Kidney epithelial cell (primary cell): ENCODE measurements at regions not wholly inside any gene's neighbourhood (a gene's known extent, or its start where the extent isn't known, plus 50 kb on each side); places are given as distances from the start of the nearest gene placed in this dataset.
"Not testable (repeated sequence)": the region's sequence is repeated elsewhere in the genome, so short reads cannot be mapped to it uniquely, and the experiment has no call there.

Experiments used
- DNase-seq: peaks from one replicate; pipeline ENCODE4 v3.0.0-alpha.2; 2010; ENCODE audit warnings: low read depth
- H3K27me3 ChIP-seq: 2 replicates; pipeline ENCODE4 v1.6.0; 2011; ENCODE audit warnings: low read length; ENCODE audit not compliant: control insufficient read depth, insufficient read depth
- H3K36me3 ChIP-seq: 2 replicates; pipeline ENCODE4 v1.5.1; 2011; ENCODE audit warnings: low read length; ENCODE audit not compliant: control insufficient read depth, insufficient read depth
- H3K4me3 ChIP-seq: 2 replicates; pipeline ENCODE4 v1.5.1; 2011; ENCODE audit warnings: low read depth, mild to moderate bottlenecking, control low read depth, low read length
- TF ChIP-seq, protein P1 (sequence below): IDR thresholded peaks from 2 replicates; pipeline ENCODE4 v1.5.1; 2011; ENCODE audit warnings: mild to moderate bottlenecking, moderate library complexity, low read length, control low read depth, inconsistent platforms; ENCODE audit not compliant: insufficient read depth, poor library complexity, severe bottlenecking

DNA sequence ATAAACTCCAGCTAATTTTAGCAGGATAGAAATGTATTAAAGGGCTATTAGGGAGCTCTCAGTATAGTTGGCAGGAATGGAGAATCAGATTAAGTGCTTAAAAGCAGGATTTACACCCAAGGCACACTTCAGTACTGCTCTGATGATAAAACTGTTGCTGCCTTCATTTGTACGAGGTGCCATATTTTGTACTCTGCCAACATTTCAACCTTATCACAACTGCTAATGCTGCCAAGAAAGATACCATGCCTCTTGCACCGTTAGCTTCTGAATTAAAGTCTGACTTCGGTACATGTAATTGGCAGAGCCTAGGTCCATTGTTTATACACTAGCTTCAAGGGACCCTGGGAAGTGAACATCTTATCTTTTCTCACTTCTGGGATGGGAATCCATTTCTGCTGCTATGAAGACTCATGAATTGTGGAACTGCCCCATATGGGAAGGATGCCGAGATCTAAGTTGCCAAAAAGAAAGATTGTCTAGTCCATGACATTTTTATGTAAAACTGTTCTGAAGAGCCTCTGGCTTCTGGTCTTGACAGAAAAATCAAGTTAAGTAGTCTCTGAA is 624.0 kb upstream of the IGFBP7 start:
- TF ChIP-seq, protein P1, sequence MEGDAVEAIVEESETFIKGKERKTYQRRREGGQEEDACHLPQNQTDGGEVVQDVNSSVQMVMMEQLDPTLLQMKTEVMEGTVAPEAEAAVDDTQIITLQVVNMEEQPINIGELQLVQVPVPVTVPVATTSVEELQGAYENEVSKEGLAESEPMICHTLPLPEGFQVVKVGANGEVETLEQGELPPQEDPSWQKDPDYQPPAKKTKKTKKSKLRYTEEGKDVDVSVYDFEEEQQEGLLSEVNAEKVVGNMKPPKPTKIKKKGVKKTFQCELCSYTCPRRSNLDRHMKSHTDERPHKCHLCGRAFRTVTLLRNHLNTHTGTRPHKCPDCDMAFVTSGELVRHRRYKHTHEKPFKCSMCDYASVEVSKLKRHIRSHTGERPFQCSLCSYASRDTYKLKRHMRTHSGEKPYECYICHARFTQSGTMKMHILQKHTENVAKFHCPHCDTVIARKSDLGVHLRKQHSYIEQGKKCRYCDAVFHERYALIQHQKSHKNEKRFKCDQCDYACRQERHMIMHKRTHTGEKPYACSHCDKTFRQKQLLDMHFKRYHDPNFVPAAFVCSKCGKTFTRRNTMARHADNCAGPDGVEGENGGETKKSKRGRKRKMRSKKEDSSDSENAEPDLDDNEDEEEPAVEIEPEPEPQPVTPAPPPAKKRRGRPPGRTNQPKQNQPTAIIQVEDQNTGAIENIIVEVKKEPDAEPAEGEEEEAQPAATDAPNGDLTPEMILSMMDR = no peak
- no peak overlapping the region for H3K4me3 ChIP-seq
- no peaks in the 10 kb centered on the region for H3K27me3 ChIP-seq
- H3K36me3 ChIP-seq = no peaks in the 10 kb centered on the region
- no peak for DNase-seq

DNA sequence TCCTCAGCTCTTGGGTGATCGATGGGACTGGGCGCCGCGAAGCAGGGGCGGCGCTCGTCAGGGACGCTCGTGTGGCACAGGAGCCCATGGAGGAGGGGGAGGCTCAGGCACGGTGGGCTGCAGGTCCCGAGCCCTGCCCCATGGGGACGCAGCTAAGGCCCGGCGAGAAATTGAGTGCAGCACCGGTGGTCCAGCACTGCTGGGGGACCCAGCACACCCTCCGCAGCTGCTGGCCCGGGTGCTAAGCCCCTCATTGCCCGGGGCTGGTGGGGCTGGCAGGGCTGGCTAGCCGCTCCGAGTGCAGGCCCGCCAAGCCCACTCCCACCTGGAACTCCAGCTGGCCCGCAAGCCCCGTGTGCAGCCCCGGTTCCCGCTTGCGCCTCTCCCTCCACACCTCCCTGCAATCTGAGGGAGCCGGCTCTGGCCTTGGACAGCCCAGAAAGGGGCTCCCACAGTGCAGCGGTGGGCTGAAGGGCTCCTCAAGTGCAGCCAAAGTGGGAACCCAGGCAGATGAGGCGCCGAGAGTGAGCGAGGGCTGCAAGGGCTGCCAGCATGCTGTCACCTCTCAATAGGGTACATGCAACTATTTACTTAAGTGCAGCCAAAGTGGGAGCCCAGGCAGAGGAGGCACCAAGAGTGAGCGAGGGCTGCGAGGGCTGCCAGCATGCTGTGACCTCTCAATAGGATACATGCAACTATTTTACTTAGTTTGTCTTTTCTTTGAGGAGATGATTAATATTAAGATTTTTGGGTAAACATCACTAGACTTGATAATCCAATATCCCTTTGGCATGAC is 619.8 kb upstream of the IGFBP7 start:
- H3K27me3 ChIP-seq, DNase-seq, H3K4me3 ChIP-seq, H3K36me3 ChIP-seq: not testable (repeated sequence)

DNA sequence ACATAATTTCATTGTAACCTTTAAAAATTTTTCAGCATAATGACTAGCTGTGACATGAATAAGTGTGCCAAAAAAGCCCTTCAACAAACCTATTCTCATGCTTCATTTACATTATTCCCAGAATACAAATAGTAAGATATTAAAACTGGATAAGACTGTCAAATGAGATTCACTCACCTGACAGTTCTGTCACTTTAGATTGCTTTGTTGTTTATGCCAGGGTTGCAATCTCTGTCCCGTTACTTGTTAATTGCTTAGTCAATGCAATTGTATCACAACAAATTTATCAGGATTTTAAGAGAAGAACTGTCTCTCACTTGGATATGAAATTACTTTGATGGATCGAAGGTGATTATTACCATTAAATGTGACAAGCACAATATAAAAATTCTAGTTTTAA is 616.0 kb upstream of the IGFBP7 start:
- no peak overlapping the region for H3K4me3 ChIP-seq
- no peaks in the 10 kb centered on the region for H3K27me3 ChIP-seq
- no peak for DNase-seq
- TF ChIP-seq, protein P1 = no peak
- H3K36me3 ChIP-seq = no peaks in the 10 kb centered on the region

DNA sequence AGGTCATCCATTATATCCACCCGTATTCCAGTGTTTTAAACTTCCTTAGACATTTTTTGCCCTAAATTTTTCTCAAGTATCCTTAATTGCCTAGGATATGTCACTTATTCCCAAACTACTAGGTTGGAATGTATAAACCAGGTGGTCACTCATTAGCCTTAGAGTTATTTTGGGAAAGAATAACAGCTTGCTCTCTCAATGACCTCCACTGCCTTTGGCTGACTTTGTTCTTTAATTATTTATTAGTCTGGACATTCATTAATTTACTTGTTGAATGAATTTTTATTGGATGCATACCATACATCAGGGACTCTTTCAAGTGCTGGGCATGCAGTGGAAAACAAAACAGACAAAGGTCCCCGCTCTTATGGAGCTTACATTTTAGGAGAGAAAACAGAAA is 609.3 kb upstream of the IGFBP7 start:
- peak; percentile 0 for DNase-seq
- no peaks in the 10 kb centered on the region for H3K36me3 ChIP-seq
- H3K4me3 ChIP-seq = no peak overlapping the region
- TF ChIP-seq, protein P1 = no peak
- H3K27me3 ChIP-seq = no peaks in the 10 kb centered on the region

DNA sequence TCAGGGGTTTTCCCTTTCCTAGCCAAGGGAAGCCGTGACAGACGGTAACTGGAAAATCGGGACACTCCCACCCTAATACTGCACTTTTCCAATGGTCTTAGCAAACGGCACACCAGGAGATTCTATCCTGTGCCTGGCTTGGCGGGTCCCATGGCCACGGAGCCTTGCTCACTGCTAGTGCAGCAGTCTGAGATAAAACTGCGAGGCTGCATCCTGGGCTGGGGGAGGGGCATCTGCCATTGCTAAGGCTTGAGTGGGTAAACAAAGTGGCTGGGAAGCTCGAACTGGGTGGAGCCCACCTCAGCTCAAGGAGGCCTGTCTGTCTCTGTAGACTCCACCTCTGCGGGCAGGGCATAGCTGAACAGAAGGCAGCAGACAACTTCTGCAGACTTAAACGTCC is 604.1 kb upstream of the IGFBP7 start:
- H3K4me3 ChIP-seq, DNase-seq, H3K27me3 ChIP-seq, H3K36me3 ChIP-seq: not testable (repeated sequence)

DNA sequence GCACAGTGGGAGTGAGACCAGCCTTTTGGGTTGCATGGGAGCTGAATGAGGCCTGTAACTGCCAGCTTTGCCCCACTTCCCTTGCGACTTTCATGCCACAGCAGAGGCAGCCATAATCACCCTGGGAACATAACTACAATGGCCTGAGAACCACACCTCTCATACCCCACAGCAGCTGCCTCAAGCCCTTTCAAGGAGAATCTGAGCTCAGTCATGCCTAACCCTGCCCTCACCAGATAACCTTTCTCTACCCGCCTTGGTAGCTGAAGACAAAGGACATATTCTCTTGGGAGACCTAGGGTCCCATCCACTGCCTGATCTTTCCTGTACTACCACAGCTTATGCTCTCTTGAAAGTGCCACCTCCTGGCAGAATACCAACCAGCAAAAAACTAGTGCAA is 599.9 kb upstream of the IGFBP7 start:
- H3K4me3 ChIP-seq = no peak overlapping the region
- no peak for DNase-seq
- TF ChIP-seq, protein P1 = no peak
- no peaks in the 10 kb centered on the region for H3K27me3 ChIP-seq
- H3K36me3 ChIP-seq = no peaks in the 10 kb centered on the region

DNA sequence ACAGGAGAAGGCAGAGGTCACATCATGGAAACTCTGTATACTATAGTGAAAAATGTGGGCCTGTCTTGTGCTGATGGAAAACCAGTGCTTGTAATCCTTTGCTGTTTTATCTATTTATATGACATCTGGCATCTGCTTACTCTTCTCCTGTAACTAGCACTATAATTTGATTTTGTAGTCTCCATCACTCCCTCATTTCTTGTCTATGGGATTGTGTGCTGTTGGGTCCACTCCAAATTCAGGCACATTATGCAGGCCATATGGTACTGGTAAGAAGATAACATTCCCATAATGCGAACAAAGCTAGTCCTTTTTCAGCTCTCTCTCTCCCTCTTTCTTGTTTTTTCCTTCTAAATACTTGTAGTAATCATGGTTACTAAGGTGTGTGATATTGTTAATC is 581.2 kb upstream of the IGFBP7 start:
- no peaks in the 10 kb centered on the region for H3K36me3 ChIP-seq
- DNase-seq = no peak
- no peaks in the 10 kb centered on the region for H3K27me3 ChIP-seq
- no peak overlapping the region for H3K4me3 ChIP-seq
- TF ChIP-seq, protein P1 = no peak
